HG02759 (cell line): ENCODE measurements at regions not wholly inside any gene's neighbourhood (a gene's known extent, or its start where the extent isn't known, plus 50 kb on each side); places are given as distances from the start of the nearest gene placed in this dataset.
A peak's percentile ranks its signal among the peaks of the same experiment; 100 is the strongest.
"Not testable (repeated sequence)": the region's sequence is repeated elsewhere in the genome, so short reads cannot be mapped to it uniquely, and the experiment has no call there.

Source experiments
- ATAC-seq: cut with Tn5 transposase; IDR thresholded peaks from one replicate; pipeline ENCODE4 v1.9.1; 2021; ENCODE audit warnings: mild to moderate bottlenecking, moderate library complexity; ENCODE audit not compliant: unreplicated experiment

GRCh38 chr4:13761581-13761980 lies 134.1 kb upstream of the BOD1L1 start:
- ATAC-seq: not testable (repeated sequence)

GRCh38 chr4:13762130-13762529 lies 134.6 kb upstream of the BOD1L1 start:
- ATAC-seq: no peak

- no peak for ATAC-seq
Observed at GRCh38 chr4:13763707-13764106, 136.2 kb upstream of the BOD1L1 start.

- no peak for ATAC-seq
Observed at GRCh38 chr4:13765539-13765938, 138.0 kb upstream of the BOD1L1 start.

GRCh38 chr4:13766761-13767540 lies 139.4 kb upstream of the BOD1L1 start:
- no peak for ATAC-seq

- ATAC-seq: no peak
Observed at GRCh38 chr4:13777341-13777740, 149.8 kb upstream of the BOD1L1 start.

GRCh38 chr4:13778367-13778766 lies 150.8 kb upstream of the BOD1L1 start:
- ATAC-seq: no peak

GRCh38 chr4:13782231-13782630 lies 154.7 kb upstream of the BOD1L1 start:
- ATAC-seq: no peak

GRCh38 chr4:13783800-13784411 lies 156.4 kb upstream of the BOD1L1 start:
- ATAC-seq: peak; percentile 76

GRCh38 chr4:13793020-13793710 lies 165.6 kb upstream of the BOD1L1 start:
- ATAC-seq: no peak

- no peak for ATAC-seq
Observed at GRCh38 chr4:13794819-13795565, 167.5 kb upstream of the BOD1L1 start.

GRCh38 chr4:13797061-13797460 lies 169.5 kb upstream of the BOD1L1 start:
- ATAC-seq: no peak

- no peak for ATAC-seq
Observed at GRCh38 chr4:13815231-13815630, 187.7 kb upstream of the BOD1L1 start.

GRCh38 chr4:13816472-13816871 lies 188.9 kb upstream of the BOD1L1 start:
- ATAC-seq: no peak

GRCh38 chr4:13821522-13821921 lies 194.0 kb upstream of the BOD1L1 start:
- no peak for ATAC-seq

- ATAC-seq: not testable (repeated sequence)
Observed at GRCh38 chr4:13825822-13826221, 198.3 kb upstream of the BOD1L1 start.

GRCh38 chr4:13829457-13829856 lies 201.9 kb upstream of the BOD1L1 start:
- ATAC-seq: no peak

GRCh38 chr4:13830449-13830848 lies 202.9 kb upstream of the BOD1L1 start:
- no peak for ATAC-seq

GRCh38 chr4:13833171-13833804 lies 205.8 kb upstream of the BOD1L1 start:
- ATAC-seq: no peak

- no peak for ATAC-seq
Observed at GRCh38 chr4:13836946-13837912, 209.7 kb upstream of the BOD1L1 start.
